OCI-LY3 (cell line): ENCODE measurements at regions not wholly inside any gene's neighbourhood (a gene's known extent, or its start where the extent isn't known, plus 50 kb on each side); places are given as distances from the start of the nearest gene placed in this dataset.

Experiments used
- H2AFZ ChIP-seq: fragments of 200-600, 300-600 bp; shearing (Covaris generic); 2 replicates; pipeline ENCODE4 v1.6.0; 2014; ENCODE audit warnings: antibody characterized with exemption, low read depth, low read length
- H3K27ac ChIP-seq: fragments of 200-600, 300-600 bp; sonication (generic); 2 replicates; pipeline ENCODE4 v1.5.1; 2014; ENCODE audit warnings: mild to moderate bottlenecking, low read length, moderate library complexity, mixed read lengths
- H3K27me3 ChIP-seq: fragments of 200-600, 300-600 bp; sonication (generic); 2 replicates; pipeline ENCODE4 v1.6.1; 2014; ENCODE audit warnings: low read depth, low read length, mixed read lengths
- H3K36me3 ChIP-seq: fragments of 200-600, 300-600 bp; sonication (generic); replicated peaks from 2 replicates; pipeline ENCODE3; 2014; ENCODE audit warnings: low read depth, low read length, mixed read lengths
- H3K4me1 ChIP-seq: fragments of 300-600, 200-600 bp; sonication (generic); 2 replicates; pipeline ENCODE4 v1.6.1; 2014; ENCODE audit warnings: low read length, mixed read lengths
- H3K4me2 ChIP-seq: fragments of 200-600, 300-600 bp; sonication (generic); 2 replicates; pipeline ENCODE4 v1.6.1; 2014; ENCODE audit warnings: low read length, mixed read lengths
- H3K4me3 ChIP-seq: fragments of 300-600, 200-600 bp; sonication (generic); 2 replicates; pipeline ENCODE4 v1.5.1; 2014; ENCODE audit warnings: antibody characterized with exemption, mild to moderate bottlenecking, low read length, moderate library complexity
- H3K79me2 ChIP-seq: fragments of 300-600, 200-600 bp; shearing (Covaris generic); 2 replicates; pipeline ENCODE4 v1.6.1; 2014; ENCODE audit warnings: mild to moderate bottlenecking, low read length, mixed read lengths
- H3K9ac ChIP-seq: fragments of 300-600, 200-600 bp; shearing (Covaris generic); 2 replicates; pipeline ENCODE4 v1.6.0; 2014; ENCODE audit warnings: mild to moderate bottlenecking, low read length, moderate library complexity
- H3K9me3 ChIP-seq: fragments of 200-600, 300-600 bp; shearing (Covaris generic); 2 replicates; pipeline ENCODE4 v1.6.1; 2014; ENCODE audit warnings: low read length, mixed read lengths; ENCODE audit not compliant: insufficient read depth
- H4K20me1 ChIP-seq: fragments of 200-600, 300-600 bp; sonication (generic); 2 replicates; pipeline ENCODE4 v1.6.1; 2016; ENCODE audit warnings: low read length, mixed read lengths; ENCODE audit not compliant: insufficient read depth
- CTCF ChIP-seq: fragments of 200-600, 300-600 bp; sonication (generic); IDR thresholded peaks from 2 replicates; pipeline ENCODE4 v1.5.1; 2014; ENCODE audit warnings: antibody characterized with exemption, low read length, low read depth
- EZH2phosphoT487 ChIP-seq: fragments of 200-600 bp; shearing (Covaris generic); IDR thresholded peaks from 2 replicates; pipeline ENCODE4 v1.6.1; 2018; ENCODE audit warnings: antibody characterized with exemption, mixed run types, low read depth

- TF ChIP-seq CTCF (no peak), EZH2phosphoT487 (no peak)
- Histone ChIP-seq H3K36me3 (peaks cover 18% of the 10 kb centered on the region), H3K9ac (no peak overlapping the region), H3K4me3 (no peak overlapping the region), H4K20me1 (no peaks in the 10 kb centered on the region), H3K79me2 (no peaks in the 10 kb centered on the region), H3K27me3 (no peaks in the 10 kb centered on the region), H3K4me2 (no peak overlapping the region), H3K4me1 (no peaks in the 10 kb centered on the region), H3K9me3 (0 out of 2 replicates have a peak, but pooled peaks cover 2% of the 10 kb centered on the region), H2AFZ (no peak overlapping the region), H3K27ac (no peak overlapping the region)
Observed at GRCh38 chr16:72427783-72428331, 255.9 kb upstream of the PMFBP1 start.

GRCh38 chr16:72427051-72427782 is 255.3 kb upstream of the PMFBP1 start:
- no peak overlapping the region for H3K27ac ChIP-seq
- H3K36me3 ChIP-seq = peaks cover 23% of the 10 kb centered on the region
- no peak overlapping the region for H3K9ac ChIP-seq
- TF ChIP-seq CTCF = no peak
- TF ChIP-seq EZH2phosphoT487 = no peak
- H3K4me1 ChIP-seq = no peaks in the 10 kb centered on the region
- H4K20me1 ChIP-seq = no peaks in the 10 kb centered on the region
- H3K9me3 ChIP-seq = 0 out of 2 replicates have a peak, but pooled peaks cover 8% of the 10 kb centered on the region
- no peaks in the 10 kb centered on the region for H3K27me3 ChIP-seq
- no peak overlapping the region for H3K4me3 ChIP-seq
- H2AFZ ChIP-seq = no peak overlapping the region
- H3K4me2 ChIP-seq = no peak overlapping the region
- no peaks in the 10 kb centered on the region for H3K79me2 ChIP-seq

- no peaks in the 10 kb centered on the region for H3K27me3 ChIP-seq
- no peak overlapping the region for H3K9ac ChIP-seq
- no peak overlapping the region for H2AFZ ChIP-seq
- TF ChIP-seq CTCF (no peak), EZH2phosphoT487 (no peak)
- H4K20me1 ChIP-seq = no peaks in the 10 kb centered on the region
- H3K27ac ChIP-seq = no peak overlapping the region
- no peaks in the 10 kb centered on the region for H3K4me1 ChIP-seq
- no peak overlapping the region for H3K4me3 ChIP-seq
- H3K9me3 ChIP-seq = 0 out of 2 replicates have a peak, but pooled peaks cover 11% of the 10 kb centered on the region
- peaks cover 25% of the 10 kb centered on the region for H3K36me3 ChIP-seq
- H3K79me2 ChIP-seq = no peaks in the 10 kb centered on the region
- no peak overlapping the region for H3K4me2 ChIP-seq
Observed at GRCh38 chr16:72426386-72426785, 254.4 kb upstream of the PMFBP1 start.

GRCh38 chr16:72425571-72426341 is 253.8 kb upstream of the PMFBP1 start:
- Histone ChIP-seq H2AFZ (no peak overlapping the region), H3K27me3 (no peaks in the 10 kb centered on the region), H3K27ac (no peak overlapping the region), H3K4me1 (no peaks in the 10 kb centered on the region), H3K4me2 (no peak overlapping the region), H3K9ac (no peak overlapping the region), H3K9me3 (0 out of 2 replicates have a peak, but pooled peaks cover 11% of the 10 kb centered on the region), H3K79me2 (no peaks in the 10 kb centered on the region), H3K36me3 (peaks cover 25% of the 10 kb centered on the region), H4K20me1 (no peaks in the 10 kb centered on the region), H3K4me3 (no peak overlapping the region)
- no peak for TF ChIP-seq EZH2phosphoT487
- no peak for TF ChIP-seq CTCF
